GM23338 (cell line): ENCODE measurements at regions not wholly inside any gene's neighbourhood (a gene's known extent, or its start where the extent isn't known, plus 50 kb on each side); places are given as distances from the start of the nearest gene placed in this dataset.

Experiments used
- ATAC-seq: fragments of 200-7000 bp; cut with Tn5 transposase; 3 replicates; pipeline ENCODE4 v1.9.1; 2020
- DNase-seq: peaks from one replicate; pipeline ENCODE4 v3.0.0-alpha.2; 2015; ENCODE audit warnings: low spot score
- H2AFZ ChIP-seq: fragments of 200-600 bp; sonication (generic); 2 replicates; pipeline ENCODE4 v1.8.0; 2016; ENCODE audit warnings: antibody characterized with exemption, mild to moderate bottlenecking, moderate library complexity
- H3F3A ChIP-seq: fragments of 200-600 bp; sonication (generic); replicated peaks from 2 replicates; pipeline ENCODE4 v1.8.0; 2017; ENCODE audit warnings: antibody characterized with exemption, mixed run types, low read depth
- H3K27ac ChIP-seq: fragments of 200-600 bp; sonication (generic); 2 replicates; pipeline ENCODE4 v1.6.1; 2016; ENCODE audit warnings: low read depth
- H3K27me3 ChIP-seq: fragments of 200-600 bp; sonication (generic); 2 replicates; pipeline ENCODE4 v1.8.0; 2016; ENCODE audit warnings: mild to moderate bottlenecking, mixed run types, moderate library complexity; ENCODE audit not compliant: insufficient read depth
- H3K36me3 ChIP-seq: fragments of 200-600 bp; sonication (generic); 2 replicates; pipeline ENCODE4 v1.8.0; 2016; ENCODE audit warnings: mild to moderate bottlenecking; ENCODE audit not compliant: insufficient read depth
- H3K4me1 ChIP-seq: fragments of 200-600 bp; sonication (generic); 2 replicates; pipeline ENCODE4 v1.8.0; 2016; ENCODE audit warnings: mild to moderate bottlenecking, moderate library complexity; ENCODE audit not compliant: insufficient read depth
- H3K4me2 ChIP-seq: fragments of 200-600 bp; sonication (generic); 2 replicates; pipeline ENCODE4 v1.7.1; 2017; ENCODE audit warnings: mixed run types
- H3K4me3 ChIP-seq: fragments of 200-600 bp; sonication (generic); 2 replicates; pipeline ENCODE4 v1.6.1; 2016; ENCODE audit warnings: mixed run types
- H3K79me2 ChIP-seq: fragments of 200-600 bp; sonication (generic); replicated peaks from 2 replicates; pipeline ENCODE4 v1.8.0; 2017; ENCODE audit warnings: mild to moderate bottlenecking; ENCODE audit not compliant: insufficient read depth
- H3K9me2 ChIP-seq: fragments of 200-600 bp; sonication (generic); 2 replicates; pipeline ENCODE4 v1.8.0; 2017; ENCODE audit not compliant: insufficient read depth
- H4K20me1 ChIP-seq: fragments of 200-600 bp; sonication (generic); replicated peaks from 2 replicates; pipeline ENCODE4 v1.8.0; 2017; ENCODE audit warnings: mild to moderate bottlenecking; ENCODE audit not compliant: insufficient read depth
- H3K27ac Mint-ChIP-seq: 2 replicates; pipeline ENCODE4 v1.8.0; 2020; ENCODE audit warnings: inconsistent platforms, mild to moderate bottlenecking, moderate library complexity, mixed read lengths
- H3K27me3 Mint-ChIP-seq: 3 replicates; pipeline ENCODE4 v1.8.0; 2022; ENCODE audit warnings: low read depth, mild to moderate bottlenecking, moderate library complexity, mixed read lengths, inconsistent platforms; ENCODE audit not compliant: insufficient read depth, poor library complexity
- H3K36me3 Mint-ChIP-seq: 3 replicates; pipeline ENCODE4 v1.8.0; 2021; ENCODE audit warnings: low read depth, mild to moderate bottlenecking, inconsistent platforms, moderate library complexity, mixed read lengths
- H3K4me1 Mint-ChIP-seq: 3 replicates; pipeline ENCODE4 v1.8.0; 2020; ENCODE audit warnings: mild to moderate bottlenecking, inconsistent platforms, mixed read lengths
- H3K4me3 Mint-ChIP-seq: 3 replicates; pipeline ENCODE4 v1.8.0; 2021; ENCODE audit warnings: moderate library complexity, mild to moderate bottlenecking, inconsistent platforms, mixed read lengths
- H3K9me3 Mint-ChIP-seq: 3 replicates; pipeline ENCODE4 v1.8.0; 2020; ENCODE audit warnings: moderate library complexity, mild to moderate bottlenecking, inconsistent platforms, mixed read lengths
- EZH2 ChIP-seq: fragments of 200-600 bp; sonication (generic); IDR thresholded peaks from one replicate; pipeline ENCODE4 v1.8.0; 2017; ENCODE audit warnings: antibody characterized with exemption, mild to moderate bottlenecking, low read depth; ENCODE audit not compliant: unreplicated experiment
- JUNB ChIP-seq: IDR thresholded peaks from one replicate; pipeline ENCODE4 v1.6.1; 2016; ENCODE audit warnings: antibody characterized with exemption; ENCODE audit not compliant: unreplicated experiment
- NANOG ChIP-seq: IDR thresholded peaks from 2 replicates; pipeline ENCODE4 v1.6.1; 2016; ENCODE audit warnings: antibody characterized with exemption, borderline replicate concordance
- POLR2AphosphoS5 ChIP-seq: IDR thresholded peaks from 2 replicates; pipeline ENCODE4 v1.6.1; 2016; ENCODE audit warnings: antibody characterized with exemption, low read depth
- STAT1 ChIP-seq: IDR thresholded peaks from one replicate; pipeline ENCODE4 v1.6.1; 2016; ENCODE audit warnings: antibody characterized with exemption; ENCODE audit not compliant: unreplicated experiment
- ZNF114 ChIP-seq: fragments of 250-450 bp; sonication (Bioruptor Pico); IDR thresholded peaks from 2 replicates; pipeline ENCODE4 v1.5.0; 2020; ENCODE audit warnings: mild to moderate bottlenecking, moderate library complexity
- ZNF331 ChIP-seq: fragments of 250-450 bp; sonication (Bioruptor Pico); IDR thresholded peaks from 2 replicates; pipeline ENCODE4 v1.5.0; 2020; ENCODE audit warnings: low read depth, mild to moderate bottlenecking, moderate library complexity
- TF ChIP-seq, protein P1 (sequence below): fragments of 250-450 bp; sonication (Bioruptor Pico); IDR thresholded peaks from 2 replicates; pipeline ENCODE4 v1.5.0; 2020; ENCODE audit warnings: mild to moderate bottlenecking, moderate library complexity
- TF ChIP-seq, protein P2 (sequence below), 2 experiments: fragments of 200-600 bp in 1 of 2; sonication (generic) in 1 of 2; conservative IDR thresholded peaks; 2 replicates each; pipeline versions ENCODE4 v1.5.1 to v1.6.1; 2016 to 2017; ENCODE audit warnings: antibody characterized with exemption in 2 of 2, low read depth in 2 of 2, mild to moderate bottlenecking in 2 of 2, moderate library complexity in 1 of 2
- TF ChIP-seq, protein P3 (sequence below): IDR thresholded peaks from one replicate; pipeline ENCODE4 v1.6.1; 2018; ENCODE audit warnings: antibody characterized with exemption; ENCODE audit not compliant: unreplicated experiment
- TF ChIP-seq, protein P4 (sequence below): IDR thresholded peaks from 2 replicates; pipeline ENCODE4 v1.6.1; 2016; ENCODE audit warnings: antibody characterized with exemption

DNA sequence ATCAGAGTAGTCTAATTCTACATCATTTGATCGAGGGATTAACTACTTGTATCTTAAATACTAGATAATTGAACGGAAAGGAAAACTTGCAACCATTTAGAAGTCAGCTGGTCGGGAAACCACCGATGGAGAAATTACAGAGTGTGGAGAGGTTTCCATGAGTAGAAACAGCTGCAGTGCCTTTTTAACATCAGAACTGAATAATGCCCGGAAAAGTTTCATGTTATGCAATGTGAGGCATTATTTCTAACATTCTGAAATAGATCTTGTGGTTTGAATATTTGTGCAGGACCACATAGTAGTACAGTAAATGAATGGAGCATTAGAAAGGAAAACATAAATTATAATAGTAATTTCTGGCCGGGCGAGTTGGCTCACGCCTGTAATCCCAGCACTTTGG lies 88.1 kb upstream of the RNF180 start (continued):
- TF ChIP-seq, protein P1, sequence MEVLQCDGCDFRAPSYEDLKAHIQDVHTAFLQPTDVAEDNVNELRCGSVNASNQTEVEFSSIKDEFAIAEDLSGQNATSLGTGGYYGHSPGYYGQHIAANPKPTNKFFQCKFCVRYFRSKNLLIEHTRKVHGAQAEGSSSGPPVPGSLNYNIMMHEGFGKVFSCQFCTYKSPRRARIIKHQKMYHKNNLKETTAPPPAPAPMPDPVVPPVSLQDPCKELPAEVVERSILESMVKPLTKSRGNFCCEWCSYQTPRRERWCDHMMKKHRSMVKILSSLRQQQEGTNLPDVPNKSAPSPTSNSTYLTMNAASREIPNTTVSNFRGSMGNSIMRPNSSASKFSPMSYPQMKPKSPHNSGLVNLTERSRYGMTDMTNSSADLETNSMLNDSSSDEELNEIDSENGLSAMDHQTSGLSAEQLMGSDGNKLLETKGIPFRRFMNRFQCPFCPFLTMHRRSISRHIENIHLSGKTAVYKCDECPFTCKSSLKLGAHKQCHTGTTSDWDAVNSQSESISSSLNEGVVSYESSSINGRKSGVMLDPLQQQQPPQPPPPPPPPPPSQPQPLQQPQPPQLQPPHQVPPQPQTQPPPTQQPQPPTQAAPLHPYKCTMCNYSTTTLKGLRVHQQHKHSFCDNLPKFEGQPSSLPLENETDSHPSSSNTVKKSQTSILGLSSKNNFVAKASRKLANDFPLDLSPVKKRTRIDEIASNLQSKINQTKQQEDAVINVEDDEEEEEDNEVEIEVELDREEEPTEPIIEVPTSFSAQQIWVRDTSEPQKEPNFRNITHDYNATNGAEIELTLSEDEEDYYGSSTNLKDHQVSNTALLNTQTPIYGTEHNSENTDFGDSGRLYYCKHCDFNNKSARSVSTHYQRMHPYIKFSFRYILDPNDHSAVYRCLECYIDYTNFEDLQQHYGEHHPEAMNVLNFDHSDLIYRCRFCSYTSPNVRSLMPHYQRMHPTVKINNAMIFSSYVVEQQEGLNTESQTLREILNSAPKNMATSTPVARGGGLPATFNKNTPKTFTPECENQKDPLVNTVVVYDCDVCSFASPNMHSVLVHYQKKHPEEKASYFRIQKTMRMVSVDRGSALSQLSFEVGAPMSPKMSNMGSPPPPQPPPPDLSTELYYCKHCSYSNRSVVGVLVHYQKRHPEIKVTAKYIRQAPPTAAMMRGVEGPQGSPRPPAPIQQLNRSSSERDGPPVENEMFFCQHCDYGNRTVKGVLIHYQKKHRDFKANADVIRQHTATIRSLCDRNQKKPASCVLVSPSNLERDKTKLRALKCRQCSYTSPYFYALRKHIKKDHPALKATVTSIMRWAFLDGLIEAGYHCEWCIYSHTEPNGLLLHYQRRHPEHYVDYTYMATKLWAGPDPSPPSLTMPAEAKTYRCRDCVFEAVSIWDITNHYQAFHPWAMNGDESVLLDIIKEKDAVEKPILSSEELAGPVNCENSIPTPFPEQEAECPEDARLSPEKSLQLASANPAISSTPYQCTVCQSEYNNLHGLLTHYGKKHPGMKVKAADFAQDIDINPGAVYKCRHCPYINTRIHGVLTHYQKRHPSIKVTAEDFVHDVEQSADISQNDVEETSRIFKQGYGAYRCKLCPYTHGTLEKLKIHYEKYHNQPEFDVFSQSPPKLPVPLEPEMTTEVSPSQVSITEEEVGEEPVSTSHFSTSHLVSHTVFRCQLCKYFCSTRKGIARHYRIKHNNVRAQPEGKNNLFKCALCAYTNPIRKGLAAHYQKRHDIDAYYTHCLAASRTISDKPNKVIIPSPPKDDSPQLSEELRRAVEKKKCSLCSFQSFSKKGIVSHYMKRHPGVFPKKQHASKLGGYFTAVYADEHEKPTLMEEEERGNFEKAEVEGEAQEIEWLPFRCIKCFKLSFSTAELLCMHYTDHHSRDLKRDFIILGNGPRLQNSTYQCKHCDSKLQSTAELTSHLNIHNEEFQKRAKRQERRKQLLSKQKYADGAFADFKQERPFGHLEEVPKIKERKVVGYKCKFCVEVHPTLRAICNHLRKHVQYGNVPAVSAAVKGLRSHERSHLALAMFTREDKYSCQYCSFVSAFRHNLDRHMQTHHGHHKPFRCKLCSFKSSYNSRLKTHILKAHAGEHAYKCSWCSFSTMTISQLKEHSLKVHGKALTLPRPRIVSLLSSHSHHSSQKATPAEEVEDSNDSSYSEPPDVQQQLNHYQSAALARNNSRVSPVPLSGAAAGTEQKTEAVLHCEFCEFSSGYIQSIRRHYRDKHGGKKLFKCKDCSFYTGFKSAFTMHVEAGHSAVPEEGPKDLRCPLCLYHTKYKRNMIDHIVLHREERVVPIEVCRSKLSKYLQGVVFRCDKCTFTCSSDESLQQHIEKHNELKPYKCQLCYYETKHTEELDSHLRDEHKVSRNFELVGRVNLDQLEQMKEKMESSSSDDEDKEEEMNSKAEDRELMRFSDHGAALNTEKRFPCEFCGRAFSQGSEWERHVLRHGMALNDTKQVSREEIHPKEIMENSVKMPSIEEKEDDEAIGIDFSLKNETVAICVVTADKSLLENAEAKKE (CRISPR knock-in tag): no peak
- TF ChIP-seq JUNB: no peak
- TF ChIP-seq NANOG: no peak
- TF ChIP-seq, protein P2, sequence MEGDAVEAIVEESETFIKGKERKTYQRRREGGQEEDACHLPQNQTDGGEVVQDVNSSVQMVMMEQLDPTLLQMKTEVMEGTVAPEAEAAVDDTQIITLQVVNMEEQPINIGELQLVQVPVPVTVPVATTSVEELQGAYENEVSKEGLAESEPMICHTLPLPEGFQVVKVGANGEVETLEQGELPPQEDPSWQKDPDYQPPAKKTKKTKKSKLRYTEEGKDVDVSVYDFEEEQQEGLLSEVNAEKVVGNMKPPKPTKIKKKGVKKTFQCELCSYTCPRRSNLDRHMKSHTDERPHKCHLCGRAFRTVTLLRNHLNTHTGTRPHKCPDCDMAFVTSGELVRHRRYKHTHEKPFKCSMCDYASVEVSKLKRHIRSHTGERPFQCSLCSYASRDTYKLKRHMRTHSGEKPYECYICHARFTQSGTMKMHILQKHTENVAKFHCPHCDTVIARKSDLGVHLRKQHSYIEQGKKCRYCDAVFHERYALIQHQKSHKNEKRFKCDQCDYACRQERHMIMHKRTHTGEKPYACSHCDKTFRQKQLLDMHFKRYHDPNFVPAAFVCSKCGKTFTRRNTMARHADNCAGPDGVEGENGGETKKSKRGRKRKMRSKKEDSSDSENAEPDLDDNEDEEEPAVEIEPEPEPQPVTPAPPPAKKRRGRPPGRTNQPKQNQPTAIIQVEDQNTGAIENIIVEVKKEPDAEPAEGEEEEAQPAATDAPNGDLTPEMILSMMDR (conservative IDR thresholded peaks at IDR 0.05; ENCODE audit: low read depth in 2 of 2): no peak
- TF ChIP-seq ZNF114 (CRISPR knock-in tag): no peak
- TF ChIP-seq POLR2AphosphoS5: no peak

DNA sequence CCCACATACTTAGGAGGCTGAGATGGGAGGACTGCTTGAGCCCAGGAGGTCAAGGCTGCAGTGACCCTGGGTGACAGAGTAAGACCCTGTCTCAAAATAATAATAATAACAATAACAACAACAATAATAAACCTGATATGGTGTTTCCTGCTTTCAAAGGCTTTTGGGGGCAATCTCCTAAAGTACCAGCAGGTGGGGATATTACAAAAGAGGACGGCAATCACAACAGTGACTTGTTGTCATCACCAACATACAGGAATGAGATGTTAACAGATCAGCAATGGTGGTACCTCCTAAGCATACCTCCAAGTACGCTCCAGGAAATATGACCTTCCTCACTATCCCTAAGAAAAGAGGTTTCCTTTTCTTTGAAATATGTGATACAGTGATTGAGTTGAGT lies 91.1 kb upstream of the RNF180 start:
- ATAC-seq: peak; percentile 79
- no peaks in the 10 kb centered on the region for H3K9me2 ChIP-seq
- TF ChIP-seq, protein P3, sequence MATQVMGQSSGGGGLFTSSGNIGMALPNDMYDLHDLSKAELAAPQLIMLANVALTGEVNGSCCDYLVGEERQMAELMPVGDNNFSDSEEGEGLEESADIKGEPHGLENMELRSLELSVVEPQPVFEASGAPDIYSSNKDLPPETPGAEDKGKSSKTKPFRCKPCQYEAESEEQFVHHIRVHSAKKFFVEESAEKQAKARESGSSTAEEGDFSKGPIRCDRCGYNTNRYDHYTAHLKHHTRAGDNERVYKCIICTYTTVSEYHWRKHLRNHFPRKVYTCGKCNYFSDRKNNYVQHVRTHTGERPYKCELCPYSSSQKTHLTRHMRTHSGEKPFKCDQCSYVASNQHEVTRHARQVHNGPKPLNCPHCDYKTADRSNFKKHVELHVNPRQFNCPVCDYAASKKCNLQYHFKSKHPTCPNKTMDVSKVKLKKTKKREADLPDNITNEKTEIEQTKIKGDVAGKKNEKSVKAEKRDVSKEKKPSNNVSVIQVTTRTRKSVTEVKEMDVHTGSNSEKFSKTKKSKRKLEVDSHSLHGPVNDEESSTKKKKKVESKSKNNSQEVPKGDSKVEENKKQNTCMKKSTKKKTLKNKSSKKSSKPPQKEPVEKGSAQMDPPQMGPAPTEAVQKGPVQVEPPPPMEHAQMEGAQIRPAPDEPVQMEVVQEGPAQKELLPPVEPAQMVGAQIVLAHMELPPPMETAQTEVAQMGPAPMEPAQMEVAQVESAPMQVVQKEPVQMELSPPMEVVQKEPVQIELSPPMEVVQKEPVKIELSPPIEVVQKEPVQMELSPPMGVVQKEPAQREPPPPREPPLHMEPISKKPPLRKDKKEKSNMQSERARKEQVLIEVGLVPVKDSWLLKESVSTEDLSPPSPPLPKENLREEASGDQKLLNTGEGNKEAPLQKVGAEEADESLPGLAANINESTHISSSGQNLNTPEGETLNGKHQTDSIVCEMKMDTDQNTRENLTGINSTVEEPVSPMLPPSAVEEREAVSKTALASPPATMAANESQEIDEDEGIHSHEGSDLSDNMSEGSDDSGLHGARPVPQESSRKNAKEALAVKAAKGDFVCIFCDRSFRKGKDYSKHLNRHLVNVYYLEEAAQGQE: no peak
- TF ChIP-seq POLR2AphosphoS5: no peak
- TF ChIP-seq EZH2: no peak
- TF ChIP-seq, protein P4, sequence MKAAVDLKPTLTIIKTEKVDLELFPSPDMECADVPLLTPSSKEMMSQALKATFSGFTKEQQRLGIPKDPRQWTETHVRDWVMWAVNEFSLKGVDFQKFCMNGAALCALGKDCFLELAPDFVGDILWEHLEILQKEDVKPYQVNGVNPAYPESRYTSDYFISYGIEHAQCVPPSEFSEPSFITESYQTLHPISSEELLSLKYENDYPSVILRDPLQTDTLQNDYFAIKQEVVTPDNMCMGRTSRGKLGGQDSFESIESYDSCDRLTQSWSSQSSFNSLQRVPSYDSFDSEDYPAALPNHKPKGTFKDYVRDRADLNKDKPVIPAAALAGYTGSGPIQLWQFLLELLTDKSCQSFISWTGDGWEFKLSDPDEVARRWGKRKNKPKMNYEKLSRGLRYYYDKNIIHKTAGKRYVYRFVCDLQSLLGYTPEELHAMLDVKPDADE: no peak
- TF ChIP-seq ZNF331 (CRISPR knock-in tag): no peak
- TF ChIP-seq STAT1: no peak
- TF ChIP-seq, protein P2 (conservative IDR thresholded peaks at IDR 0.05; ENCODE audit: low read depth in 2 of 2): peak; percentile 77 to 86
- no peak for TF ChIP-seq NANOG

More for the DNA sequence above, 91.1 kb upstream of the RNF180 start:
- Mint-ChIP-seq H3K27ac (no peak overlapping the region), H3K27me3 (no peaks in the 10 kb centered on the region), H3K36me3 (no peaks in the 10 kb centered on the region), H3K9me3 (no peaks in the 10 kb centered on the region), H3K4me3 (no peak overlapping the region), H3K4me1 (no peaks in the 10 kb centered on the region)
- Histone ChIP-seq H3K79me2 (no peaks in the 10 kb centered on the region), H3K4me3 (no peak overlapping the region), H4K20me1 (no peaks in the 10 kb centered on the region), H3K27me3 (no peaks in the 10 kb centered on the region), H3K36me3 (no peaks in the 10 kb centered on the region), H3K4me2 (no peak overlapping the region), H3K27ac (no peak overlapping the region), H2AFZ (no peak overlapping the region), H3F3A (no peaks in the 10 kb centered on the region), H3K4me1 (no peaks in the 10 kb centered on the region)
- DNase-seq: peak; percentile 81
